Activated naive CD4-positive, alpha-beta T cell treated with anti-CD3 and anti-CD28 coated beads for 36 hours (primary cell): ENCODE measurements at regions not wholly inside any gene's neighbourhood (a gene's known extent, or its start where the extent isn't known, plus 50 kb on each side); places are given as distances from the start of the nearest gene placed in this dataset.

Experiments used
- CTCF ChIA-PET: fragments of 350-600 bp; sonication (Branson Sonifier 250); formaldehyde crosslinking; loops from one replicate; lab custom pipeline; 2021; ENCODE audit warnings: antibody characterized with exemption; lab: Charles Lee
- DNase-seq: peaks from one replicate; pipeline ENCODE4 v3.0.0-alpha.2; 2020
- H3K27ac Mint-ChIP-seq: one replicate; pipeline ENCODE4 v1.8.0; 2021; ENCODE audit warnings: mild to moderate bottlenecking, mixed read lengths
- H3K27me3 Mint-ChIP-seq: one replicate; pipeline ENCODE4 v1.8.0; 2021; ENCODE audit warnings: low read depth, mixed read lengths
- H3K36me3 Mint-ChIP-seq: one replicate; pipeline ENCODE4 v1.8.0; 2021; ENCODE audit warnings: low read depth, mixed read lengths
- H3K4me1 Mint-ChIP-seq: one replicate; pipeline ENCODE4 v1.8.0; 2021; ENCODE audit warnings: low read depth, mixed read lengths
- H3K4me3 Mint-ChIP-seq: one replicate; pipeline ENCODE4 v1.8.0; 2021; ENCODE audit warnings: mild to moderate bottlenecking, moderate library complexity, mixed read lengths
- H3K9me3 Mint-ChIP-seq: one replicate; pipeline ENCODE4 v1.8.0; 2021; ENCODE audit warnings: mixed read lengths
- intact Hi-C: fragments of 100-400 bp; cut with micrococcal nuclease; formaldehyde crosslinking; loops from one replicate; pipeline ENCODE4 v1.15.1; 2023

- Mint-ChIP-seq H3K27me3 (no peaks in the 10 kb centered on the region), H3K4me3 (no peak overlapping the region), H3K27ac (no peak overlapping the region), H3K9me3 (peaks cover 2% of the 10 kb centered on the region), H3K4me1 (no peaks in the 10 kb centered on the region), H3K36me3 (no peaks in the 10 kb centered on the region)
- no peak for DNase-seq
- intact Hi-C loops: no loop called here
- CTCF ChIA-PET: no interaction called here
Observed at GRCh38 chr5:99906776-99907175, 628.4 kb upstream of the FAM174A start.

- Mint-ChIP-seq H3K36me3 (no peaks in the 10 kb centered on the region), H3K27me3 (no peaks in the 10 kb centered on the region), H3K27ac (no peak overlapping the region), H3K9me3 (peaks cover 1% of the 10 kb centered on the region), H3K4me3 (no peak overlapping the region), H3K4me1 (no peaks in the 10 kb centered on the region)
- DNase-seq: no peak
- intact Hi-C loops: no loop called here
- CTCF ChIA-PET: no interaction called here
Observed at GRCh38 chr5:99901972-99902371, 633.2 kb upstream of the FAM174A start.

GRCh38 chr5:99900302-99900852, 634.8 kb upstream of the FAM174A start:
- no peaks in the 10 kb centered on the region for H3K36me3 Mint-ChIP-seq
- CTCF ChIA-PET: no interaction called here
- no peaks in the 10 kb centered on the region for H3K27me3 Mint-ChIP-seq
- H3K4me3 Mint-ChIP-seq: no peak overlapping the region
- peaks cover 1% of the 10 kb centered on the region for H3K9me3 Mint-ChIP-seq
- intact Hi-C loops: no loop called here
- H3K4me1 Mint-ChIP-seq: no peaks in the 10 kb centered on the region
- H3K27ac Mint-ChIP-seq: no peak overlapping the region
- DNase-seq: no peak

- Mint-ChIP-seq H3K4me1 (no peaks in the 10 kb centered on the region), H3K27ac (no peak overlapping the region), H3K27me3 (no peaks in the 10 kb centered on the region), H3K9me3 (peaks cover 2% of the 10 kb centered on the region), H3K36me3 (no peaks in the 10 kb centered on the region), H3K4me3 (no peak overlapping the region)
- intact Hi-C loops: no loop called here
- DNase-seq: no peak
- CTCF ChIA-PET: no interaction called here
Observed at GRCh38 chr5:99879791-99880511, 655.2 kb upstream of the FAM174A start.

- Mint-ChIP-seq H3K4me1 (no peaks in the 10 kb centered on the region), H3K9me3 (peaks cover 2% of the 10 kb centered on the region), H3K4me3 (no peak overlapping the region), H3K36me3 (no peaks in the 10 kb centered on the region), H3K27me3 (no peaks in the 10 kb centered on the region), H3K27ac (no peak overlapping the region)
- no peak for DNase-seq
- intact Hi-C loops: no loop called here
- CTCF ChIA-PET: no interaction called here
Observed at GRCh38 chr5:99878830-99879229, 656.3 kb upstream of the FAM174A start.

GRCh38 chr5:99866740-99867139, 668.4 kb upstream of the FAM174A start:
- no peak for DNase-seq
- Mint-ChIP-seq H3K36me3 (no peaks in the 10 kb centered on the region), H3K4me1 (no peaks in the 10 kb centered on the region), H3K27ac (no peak overlapping the region), H3K4me3 (no peak overlapping the region), H3K9me3 (no peaks in the 10 kb centered on the region), H3K27me3 (no peaks in the 10 kb centered on the region)
- CTCF ChIA-PET: no interaction called here
- intact Hi-C loops: no loop called here

- Mint-ChIP-seq H3K4me1 (no peaks in the 10 kb centered on the region), H3K27ac (no peak overlapping the region), H3K27me3 (no peaks in the 10 kb centered on the region), H3K4me3 (no peak overlapping the region), H3K36me3 (no peaks in the 10 kb centered on the region), H3K9me3 (no peaks in the 10 kb centered on the region)
- intact Hi-C loops: no loop called here
- CTCF ChIA-PET: no interaction called here
- no peak for DNase-seq
Observed at GRCh38 chr5:99865159-99865558, 670.0 kb upstream of the FAM174A start.

GRCh38 chr5:99835791-99836190, 699.4 kb upstream of the FAM174A start:
- intact Hi-C loops: no loop called here
- Mint-ChIP-seq H3K4me1 (no peaks in the 10 kb centered on the region), H3K36me3 (no peaks in the 10 kb centered on the region), H3K4me3 (no peak overlapping the region), H3K9me3 (peaks cover 1% of the 10 kb centered on the region), H3K27ac (no peak overlapping the region), H3K27me3 (no peaks in the 10 kb centered on the region)
- CTCF ChIA-PET: no interaction called here
- DNase-seq: no peak

GRCh38 chr5:99827136-99827535, 708.0 kb upstream of the FAM174A start:
- no peak for DNase-seq
- no peaks in the 10 kb centered on the region for H3K27me3 Mint-ChIP-seq
- intact Hi-C loops: no loop called here
- no peaks in the 10 kb centered on the region for H3K4me1 Mint-ChIP-seq
- H3K4me3 Mint-ChIP-seq: no peak overlapping the region
- CTCF ChIA-PET: no interaction called here
- peaks cover 2% of the 10 kb centered on the region for H3K9me3 Mint-ChIP-seq
- H3K36me3 Mint-ChIP-seq: no peaks in the 10 kb centered on the region
- no peak overlapping the region for H3K27ac Mint-ChIP-seq

- H3K4me1 Mint-ChIP-seq: no peaks in the 10 kb centered on the region
- CTCF ChIA-PET: interaction anchor here (0.6 kb wide), 2 partner anchors 110 to 1869 kb away, joined by 3 to 4 read pairs; no protein-coding TSS in a partner anchor
- no peak for DNase-seq
- H3K36me3 Mint-ChIP-seq: no peaks in the 10 kb centered on the region
- H3K4me3 Mint-ChIP-seq: no peak overlapping the region
- H3K9me3 Mint-ChIP-seq: peaks cover 2% of the 10 kb centered on the region
- no peaks in the 10 kb centered on the region for H3K27me3 Mint-ChIP-seq
- H3K27ac Mint-ChIP-seq: no peak overlapping the region
- intact Hi-C loops: no loop called here
Observed at GRCh38 chr5:99817796-99818195, 717.4 kb upstream of the FAM174A start.

- no peaks in the 10 kb centered on the region for H3K27me3 Mint-ChIP-seq
- intact Hi-C loops: no loop called here
Observed at GRCh38 chr5:99814321-99815063, 720.7 kb upstream of the FAM174A start.

GRCh38 chr5:99808657-99809230, 726.4 kb upstream of the FAM174A start:
- Mint-ChIP-seq H3K4me3 (no peak overlapping the region), H3K4me1 (no peaks in the 10 kb centered on the region), H3K9me3 (no peaks in the 10 kb centered on the region), H3K27me3 (no peaks in the 10 kb centered on the region), H3K27ac (no peak overlapping the region), H3K36me3 (no peaks in the 10 kb centered on the region)
- no peak for DNase-seq
- intact Hi-C loops: no loop called here
- CTCF ChIA-PET: no interaction called here

More at GRCh38 chr5:99814321-99815063, 720.7 kb upstream of the FAM174A start:
- Mint-ChIP-seq H3K4me3 (no peak overlapping the region), H3K9me3 (peaks cover 2% of the 10 kb centered on the region), H3K36me3 (no peaks in the 10 kb centered on the region), H3K27ac (no peak overlapping the region), H3K4me1 (no peaks in the 10 kb centered on the region)
- CTCF ChIA-PET: no interaction called here
- DNase-seq: no peak
